IMR-90 (cell line): ENCODE measurements at regions not wholly inside any gene's neighbourhood (a gene's known extent, or its start where the extent isn't known, plus 50 kb on each side); places are given as distances from the start of the nearest gene placed in this dataset.

Experiments
- ATAC-seq: fragments of 200-7000 bp; cut with Tn5 transposase; 2 replicates; pipeline ENCODE4 v1.9.1; 2020; ENCODE audit warnings: low read depth, mild to moderate bottlenecking, moderate library complexity
- BruUV-seq: library from RNA; stranded (reverse); fragments of 400-500 nt; replicated peaks from 2 replicates; lab custom pipeline; 2021; lab: Mats Ljungman, UMichigan
- CTCF ChIA-PET: fragments of 300-600 bp; formaldehyde crosslinking; extraction: SDS; loops from one replicate; lab custom pipeline; 2021; ENCODE audit warnings: antibody characterized with exemption; lab: Yijun Ruan, JAX
- POLR2A ChIA-PET: fragments of 300-600 bp; sonication (Branson Sonifier 250); formaldehyde crosslinking; loops from one replicate; lab custom pipeline; 2022; ENCODE audit warnings: antibody characterized with exemption; ENCODE audit not compliant: unreplicated experiment; lab: Charles Lee
- DNase-seq: peaks from one replicate; pipeline ENCODE4 v3.0.0; 2013
- H2AFZ ChIP-seq: replicated peaks from 2 replicates; pipeline ENCODE3; 2013; ENCODE audit warnings: low read length, mild to moderate bottlenecking; ENCODE audit not compliant: poor library complexity
- H2AK5ac ChIP-seq: 2 replicates; pipeline ENCODE4 v1.6.1; 2013; ENCODE audit warnings: low read depth, low read length, inconsistent platforms
- H2AK9ac ChIP-seq: replicated peaks from 2 replicates; pipeline ENCODE3; 2013; ENCODE audit warnings: mild to moderate bottlenecking, low read depth, low read length, moderate library complexity; ENCODE audit not compliant: poor library complexity
- H2BK120ac ChIP-seq: 2 replicates; pipeline ENCODE4 v1.6.1; 2013; ENCODE audit warnings: low read depth, low read length, inconsistent platforms
- H2BK15ac ChIP-seq: 3 replicates; pipeline ENCODE4 v1.6.1; 2013; ENCODE audit warnings: low read depth, low read length, inconsistent platforms
- H2BK20ac ChIP-seq: 2 replicates; pipeline ENCODE4 v1.6.1; 2013; ENCODE audit warnings: low read depth, mild to moderate bottlenecking, inconsistent platforms, low read length, moderate library complexity
- H2BK5ac ChIP-seq: 2 replicates; pipeline ENCODE4 v1.6.1; 2013; ENCODE audit warnings: mild to moderate bottlenecking, low read depth, low read length, inconsistent platforms; ENCODE audit not compliant: poor library complexity, severe bottlenecking
- H3K14ac ChIP-seq: replicated peaks from 2 replicates; pipeline ENCODE4 v1.6.1; 2013; ENCODE audit warnings: low read depth, low read length, inconsistent platforms
- H3K18ac ChIP-seq: 2 replicates; pipeline ENCODE4 v1.6.1; 2013; ENCODE audit warnings: low read depth, low read length, control low read depth
- H3K23ac ChIP-seq: 2 replicates; pipeline ENCODE4 v1.6.1; 2013; ENCODE audit warnings: low read depth, low read length, inconsistent platforms
- H3K27ac ChIP-seq: 2 replicates; pipeline ENCODE4 v1.5.1; 2013; ENCODE audit warnings: mild to moderate bottlenecking, control low read depth, low read length; ENCODE audit not compliant: insufficient read depth
- H3K27me3 ChIP-seq: 2 replicates; pipeline ENCODE4 v1.6.1; 2013; ENCODE audit warnings: low read length; ENCODE audit not compliant: control insufficient read depth, insufficient read depth
- H3K36me3 ChIP-seq: 2 replicates; pipeline ENCODE4 v1.6.1; 2013; ENCODE audit warnings: low read length, mixed read lengths; ENCODE audit not compliant: control insufficient read depth, insufficient read depth
- H3K4ac ChIP-seq: 2 replicates; pipeline ENCODE4 v1.6.1; 2013; ENCODE audit warnings: low read depth, low read length, inconsistent platforms
- H3K4me1 ChIP-seq: 2 replicates; pipeline ENCODE4 v1.6.1; 2013; ENCODE audit warnings: low read length, mixed read lengths; ENCODE audit not compliant: control insufficient read depth, insufficient read depth
- H3K4me2 ChIP-seq: 2 replicates; pipeline ENCODE4 v1.6.1; 2013; ENCODE audit warnings: low read depth, mild to moderate bottlenecking, control low read depth, low read length, moderate library complexity
- H3K4me3 ChIP-seq: 2 replicates; pipeline ENCODE4 v1.5.1; 2013; ENCODE audit warnings: low read depth, mild to moderate bottlenecking, control low read depth, low read length, moderate library complexity; ENCODE audit not compliant: insufficient read depth
- H3K56ac ChIP-seq: 2 replicates; pipeline ENCODE4 v1.6.1; 2013; ENCODE audit warnings: low read length, inconsistent platforms; ENCODE audit not compliant: insufficient read depth; ENCODE audit errors: extremely low read depth
- H3K79me1 ChIP-seq, 2 experiments: 2 replicates each; pipeline ENCODE4 v1.6.1; 2013; ENCODE audit warnings: low read length in 2 of 2, inconsistent platforms in 1 of 2, low read depth in 1 of 2
- H3K9ac ChIP-seq: 2 replicates; pipeline ENCODE4 v1.6.1; 2013; ENCODE audit warnings: low read depth, low read length, control low read depth
- H3K9me1 ChIP-seq: 2 replicates; pipeline ENCODE4 v1.6.1; 2013; ENCODE audit warnings: low read length, inconsistent platforms; ENCODE audit not compliant: insufficient read depth
- H3K9me3 ChIP-seq: 2 replicates; pipeline ENCODE4 v1.6.1; 2013; ENCODE audit warnings: low read length; ENCODE audit not compliant: control insufficient read depth, insufficient read depth
- H4K20me1 ChIP-seq: 2 replicates; pipeline ENCODE4 v1.6.1; 2013; ENCODE audit warnings: low read length, inconsistent platforms; ENCODE audit not compliant: insufficient read depth
- H4K5ac ChIP-seq: 2 replicates; pipeline ENCODE4 v1.6.1; 2013; ENCODE audit warnings: mild to moderate bottlenecking, low read depth, low read length, control low read depth
- H4K8ac ChIP-seq, 2 experiments: 2 replicates each; pipeline ENCODE4 v1.6.1; 2013; ENCODE audit warnings: low read depth in 2 of 2, low read length in 2 of 2, control low read depth in 1 of 2, inconsistent platforms in 1 of 2
- H4K91ac ChIP-seq: 2 replicates; pipeline ENCODE4 v1.6.1; 2013; ENCODE audit warnings: low read depth, low read length, inconsistent platforms; ENCODE audit not compliant: insufficient read depth
- CEBPB ChIP-seq: IDR thresholded peaks from 2 replicates; pipeline ENCODE4 v1.6.1; 2012; ENCODE audit warnings: low read depth, low read length, improper control_type of control experiment
- ELK1 ChIP-seq: fragments of 150-350 bp; IDR thresholded peaks from 2 replicates; pipeline ENCODE4 v1.6.1; 2016; ENCODE audit warnings: low read depth, mild to moderate bottlenecking, low read length, moderate library complexity, borderline replicate concordance
- FOS ChIP-seq: fragments of 150-350 bp; IDR thresholded peaks from 2 replicates; pipeline ENCODE4 v1.6.1; 2016; ENCODE audit warnings: low read depth, low read length
- MAFK ChIP-seq: IDR thresholded peaks from 2 replicates; pipeline ENCODE4 v1.6.1; 2012; ENCODE audit warnings: low read depth, low read length, improper control_type of control experiment
- NFE2L2 ChIP-seq: fragments of 150-350 bp; IDR thresholded peaks from 2 replicates; pipeline ENCODE4 v1.6.1; 2016; ENCODE audit warnings: low read depth, mild to moderate bottlenecking, low read length
- RAD21 ChIP-seq: IDR thresholded peaks from 2 replicates; pipeline ENCODE4 v1.6.1; 2012; ENCODE audit warnings: low read length, improper control_type of control experiment
- RCOR1 ChIP-seq: IDR thresholded peaks from 2 replicates; pipeline ENCODE4 v1.6.1; 2012; ENCODE audit warnings: mild to moderate bottlenecking, low read length, improper control_type of control experiment; ENCODE audit not compliant: insufficient replicate concordance
- RFX5 ChIP-seq: IDR thresholded peaks from 2 replicates; pipeline ENCODE4 v1.8.0; 2012; ENCODE audit warnings: low read depth, mild to moderate bottlenecking, low read length, moderate library complexity
- WGBS, 2 experiments: methylation state at CpG; one replicate each; pipeline versions ENCODE4 v1.1.5 to v1.1.7; 2013; ENCODE audit warnings: missing lambda C conversion rate in 2 of 2; ENCODE audit not compliant: insufficient read length in 1 of 2; ENCODE audit errors: extremely low coverage in 2 of 2; 5-methylcytosine and 5-hydroxymethylcytosine counted together
- dilution Hi-C: fragments of 300-500 bp; cut with HindIII; formaldehyde crosslinking; loops from one replicate; pipeline ENCODE4 v1.14.3; 2018; ENCODE audit warnings: low sequenced_read_pairs; ENCODE audit not compliant: unreplicated experiment
- in situ Hi-C: fragments of 300-500 bp; cut with MboI; formaldehyde crosslinking; loops from 3 replicates; pipeline ENCODE4 v1.14.3; 2019; ENCODE audit warnings: low sequenced_read_pairs, inconsistent platforms, mixed read lengths
- intact Hi-C: fragments of 100-400 bp; cut with micrococcal nuclease; formaldehyde crosslinking; loops from 2 replicates; pipeline ENCODE4 v1.10.0; 2022

- POLR2A ChIA-PET: no interaction called here
- TF ChIP-seq RCOR1 (no peak), RAD21 (no peak), MAFK (no peak), ELK1 (no peak), FOS (no peak), NFE2L2 (no peak), CEBPB (no peak), RFX5 (no peak)
- ATAC-seq (no peak), DNase-seq (no peak)
- no peak overlapping the region for H3K9ac ChIP-seq
- H3K4me1 ChIP-seq: no peaks in the 10 kb centered on the region
- no peaks in the 10 kb centered on the region for H3K79me1 ChIP-seq
- CTCF ChIA-PET: interaction anchor here (1.4 kb wide), 1 partner anchor 153 kb away, joined by 3 read pairs; no protein-coding TSS in a partner anchor
- no peak overlapping the region for H3K4me3 ChIP-seq
- no peak overlapping the region for H4K91ac ChIP-seq
- H3K9me1 ChIP-seq: no peaks in the 10 kb centered on the region
- no TSS peak for BruUV-seq
- H3K27ac ChIP-seq: no peak overlapping the region
- H4K5ac ChIP-seq: no peak overlapping the region
- H3K23ac ChIP-seq: no peak overlapping the region
- H3K56ac ChIP-seq: no peak overlapping the region
- H3K14ac ChIP-seq: no peak overlapping the region
- H2BK20ac ChIP-seq: no peak overlapping the region
- H3K18ac ChIP-seq: no peak overlapping the region
- no peaks in the 10 kb centered on the region for H3K9me3 ChIP-seq
- no peak overlapping the region for H2BK5ac ChIP-seq
- no peak overlapping the region for H3K4ac ChIP-seq
- H2BK15ac ChIP-seq: no peak overlapping the region
- dilution Hi-C loops (no loop called here), in situ Hi-C loops (no loop called here), intact Hi-C loops (no loop called here)
- no peak overlapping the region for H4K8ac ChIP-seq
- H3K36me3 ChIP-seq: no peaks in the 10 kb centered on the region
- H2AK5ac ChIP-seq: no peak overlapping the region
- no peak overlapping the region for H3K4me2 ChIP-seq
- H2AFZ ChIP-seq: no peak overlapping the region
- 18% methylated on average over 6 of the region's 17 CpGs; no CpG with 5 or more reads in 1 of the 2 experiments for WGBS, 2 experiments
- no peak overlapping the region for H2BK120ac ChIP-seq
- H3K27me3 ChIP-seq: peaks cover 1% of the 10 kb centered on the region
- no peak overlapping the region for H2AK9ac ChIP-seq
- H4K20me1 ChIP-seq: no peaks in the 10 kb centered on the region
Observed at GRCh38 chr10:125370578-125370977, 210.2 kb upstream of the CTBP2 start.
